Mesodermal cell (in vitro differentiated cells): ENCODE measurements at regions not wholly inside any gene's neighbourhood (a gene's known extent, or its start where the extent isn't known, plus 50 kb on each side); places are given as distances from the start of the nearest gene placed in this dataset.
"Not testable (repeated sequence)": the region's sequence is repeated elsewhere in the genome, so short reads cannot be mapped to it uniquely, and the experiment has no call there.

Source experiments
- H3K27ac ChIP-seq: 2 replicates; pipeline ENCODE4 v1.7.0; 2013; ENCODE audit warnings: mild to moderate bottlenecking, low read depth, low read length, moderate library complexity; ENCODE audit not compliant: severe bottlenecking
- H3K36me3 ChIP-seq: 2 replicates; pipeline ENCODE4 v1.7.1; 2013; ENCODE audit warnings: mild to moderate bottlenecking, low read length, moderate library complexity; ENCODE audit not compliant: control insufficient read depth, insufficient read depth
- H3K4me1 ChIP-seq: one replicate; pipeline ENCODE4 v1.7.1; 2013; ENCODE audit warnings: mild to moderate bottlenecking, low read length; ENCODE audit not compliant: insufficient read depth, control insufficient read depth, poor library complexity, severe bottlenecking
- H3K4me3 ChIP-seq: 2 replicates; pipeline ENCODE4 v1.7.0; 2013; ENCODE audit warnings: low read length, control low read depth, mild to moderate bottlenecking; ENCODE audit not compliant: insufficient read depth, poor library complexity, severe bottlenecking; ENCODE audit errors: extremely low read depth
- H3K9me3 ChIP-seq: 2 replicates; pipeline ENCODE4 v1.7.1; 2013; ENCODE audit warnings: mild to moderate bottlenecking, low read length, moderate library complexity; ENCODE audit not compliant: control insufficient read depth
- WGBS, 2 experiments: methylation state at CpG; one replicate each; pipeline ENCODE4 v1.1.5; 2013; ENCODE audit warnings: missing lambda C conversion rate in 2 of 2; ENCODE audit not compliant: insufficient coverage in 2 of 2; 5-methylcytosine and 5-hydroxymethylcytosine counted together

GRCh38 chr12:69163681-69164362 lies 75.5 kb upstream of the CPSF6 start:
- no peaks in the 10 kb centered on the region for H3K36me3 ChIP-seq
- no peak overlapping the region for H3K27ac ChIP-seq
- 80 to 100% methylated on average over 1 to 2 of the region's 4 CpGs for WGBS, 2 experiments
- no peaks in the 10 kb centered on the region for H3K9me3 ChIP-seq
- H3K4me1 ChIP-seq: no peaks in the 10 kb centered on the region
- H3K4me3 ChIP-seq: no peak overlapping the region

GRCh38 chr12:69167648-69168165 lies 71.7 kb upstream of the CPSF6 start:
- Histone ChIP-seq H3K4me1 (no peaks in the 10 kb centered on the region), H3K36me3 (no peaks in the 10 kb centered on the region), H3K4me3 (no peak overlapping the region), H3K9me3 (no peaks in the 10 kb centered on the region), H3K27ac (no peak overlapping the region)
- WGBS, 2 experiments: 83 to 84% methylated on average over 3 of the region's 3 CpGs

- no peaks in the 10 kb centered on the region for H3K4me1 ChIP-seq
- no peaks in the 10 kb centered on the region for H3K36me3 ChIP-seq
- no peak overlapping the region for H3K27ac ChIP-seq
- H3K9me3 ChIP-seq: no peaks in the 10 kb centered on the region
- 74 to 87% methylated on average over 4 of the region's 5 CpGs for WGBS, 2 experiments
- no peak overlapping the region for H3K4me3 ChIP-seq
Observed at GRCh38 chr12:69168363-69168762, 71.0 kb upstream of the CPSF6 start.

GRCh38 chr12:69168828-69169227 lies 70.5 kb upstream of the CPSF6 start:
- WGBS, 2 experiments: 75 to 80% methylated on average over 1 to 2 of the region's 3 CpGs
- H3K4me1 ChIP-seq: no peaks in the 10 kb centered on the region
- H3K27ac ChIP-seq: no peak overlapping the region

GRCh38 chr12:69170293-69170692 lies 69.1 kb upstream of the CPSF6 start:
- no peak overlapping the region for H3K4me3 ChIP-seq
- no peaks in the 10 kb centered on the region for H3K4me1 ChIP-seq
- H3K9me3 ChIP-seq: no peaks in the 10 kb centered on the region
- H3K27ac ChIP-seq: no peak overlapping the region
- no peaks in the 10 kb centered on the region for H3K36me3 ChIP-seq
- WGBS, 2 experiments: 41 to 50% methylated on average over 3 to 4 of the region's 4 CpGs

More at GRCh38 chr12:69168828-69169227, 70.5 kb upstream of the CPSF6 start:
- Histone ChIP-seq H3K4me3 (no peak overlapping the region), H3K9me3 (no peaks in the 10 kb centered on the region), H3K36me3 (no peaks in the 10 kb centered on the region)

- Histone ChIP-seq H3K36me3 (no peaks in the 10 kb centered on the region), H3K27ac (no peak overlapping the region), H3K9me3 (no peaks in the 10 kb centered on the region), H3K4me3 (no peak overlapping the region), H3K4me1 (no peaks in the 10 kb centered on the region)
- WGBS, 2 experiments: 71 to 74% methylated on average over 3 to 6 of the region's 6 CpGs
Observed at GRCh38 chr12:69171881-69172280, 67.5 kb upstream of the CPSF6 start.

- no peak overlapping the region for H3K4me3 ChIP-seq
- no CpG with 5 or more reads among the region's 1 CpG for WGBS, 2 experiments
Observed at GRCh38 chr12:69172491-69172890, 66.9 kb upstream of the CPSF6 start.

GRCh38 chr12:69173368-69173767 lies 66.0 kb upstream of the CPSF6 start:
- Histone ChIP-seq H3K9me3 (no peaks in the 10 kb centered on the region), H3K36me3 (no peaks in the 10 kb centered on the region), H3K4me1 (no peaks in the 10 kb centered on the region), H3K27ac (no peak overlapping the region), H3K4me3 (no peak overlapping the region)
- WGBS, 2 experiments: 67 to 79% methylated on average over 6 to 9 of the region's 9 CpGs

More at GRCh38 chr12:69172491-69172890, 66.9 kb upstream of the CPSF6 start:
- no peaks in the 10 kb centered on the region for H3K36me3 ChIP-seq
- no peaks in the 10 kb centered on the region for H3K9me3 ChIP-seq
- H3K4me1 ChIP-seq: no peaks in the 10 kb centered on the region
- no peak overlapping the region for H3K27ac ChIP-seq

GRCh38 chr12:69179786-69180185 lies 59.6 kb upstream of the CPSF6 start:
- H3K4me3 ChIP-seq: no peak overlapping the region
- H3K4me1 ChIP-seq: no peaks in the 10 kb centered on the region
- peaks cover 9% of the 10 kb centered on the region for H3K9me3 ChIP-seq
- H3K27ac ChIP-seq: no peak overlapping the region
- no peaks in the 10 kb centered on the region for H3K36me3 ChIP-seq

GRCh38 chr12:69187572-69187971 lies 51.8 kb upstream of the CPSF6 start:
- 98 to 100% methylated on average over 4 of the region's 7 CpGs for WGBS, 2 experiments
- H3K27ac ChIP-seq, H3K4me3 ChIP-seq, H3K36me3 ChIP-seq, H3K4me1 ChIP-seq: not testable (repeated sequence)
- H3K9me3 ChIP-seq: peaks cover 26% of the 10 kb centered on the region

- H3K4me3 ChIP-seq: no peak overlapping the region
- H3K27ac ChIP-seq: no peak overlapping the region
- H3K9me3 ChIP-seq: peaks cover 28% of the 10 kb centered on the region
- no peaks in the 10 kb centered on the region for H3K36me3 ChIP-seq
- H3K4me1 ChIP-seq: no peaks in the 10 kb centered on the region
- 75 to 83% methylated on average over 2 of the region's 4 CpGs for WGBS, 2 experiments
Observed at GRCh38 chr12:69189378-69189978, 49.9 kb upstream of the CPSF6 start.
